GM19328 (cell line): ENCODE measurements at regions not wholly inside any gene's neighbourhood (a gene's known extent, or its start where the extent isn't known, plus 50 kb on each side); places are given as distances from the start of the nearest gene placed in this dataset.
"Not testable (repeated sequence)": the region's sequence is repeated elsewhere in the genome, so short reads cannot be mapped to it uniquely, and the experiment has no call there.

Experiments
- ATAC-seq: cut with Tn5 transposase; IDR thresholded peaks from one replicate; pipeline ENCODE4 v1.9.1; 2021; ENCODE audit warnings: mild to moderate bottlenecking, moderate library complexity; ENCODE audit not compliant: unreplicated experiment

DNA sequence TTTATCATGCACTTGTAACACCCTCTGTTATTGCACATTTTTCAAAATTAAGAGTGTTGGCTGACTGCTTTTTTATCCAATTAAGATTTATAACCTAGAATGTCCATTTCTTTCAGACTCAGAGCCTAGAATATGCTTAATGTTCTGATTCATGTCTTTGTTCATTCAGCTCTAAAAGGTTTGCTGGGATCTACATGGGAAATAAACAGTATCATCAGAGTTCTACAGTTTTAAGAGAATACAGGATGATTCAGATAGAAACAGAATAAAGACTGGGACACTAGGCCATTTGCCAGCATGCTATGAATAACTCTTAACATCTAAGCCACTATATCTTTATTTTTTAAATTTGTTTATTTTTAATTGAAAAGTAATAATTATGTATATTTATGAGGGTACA is 713.7 kb upstream of the CHAC2 start:
- no peak for ATAC-seq

DNA sequence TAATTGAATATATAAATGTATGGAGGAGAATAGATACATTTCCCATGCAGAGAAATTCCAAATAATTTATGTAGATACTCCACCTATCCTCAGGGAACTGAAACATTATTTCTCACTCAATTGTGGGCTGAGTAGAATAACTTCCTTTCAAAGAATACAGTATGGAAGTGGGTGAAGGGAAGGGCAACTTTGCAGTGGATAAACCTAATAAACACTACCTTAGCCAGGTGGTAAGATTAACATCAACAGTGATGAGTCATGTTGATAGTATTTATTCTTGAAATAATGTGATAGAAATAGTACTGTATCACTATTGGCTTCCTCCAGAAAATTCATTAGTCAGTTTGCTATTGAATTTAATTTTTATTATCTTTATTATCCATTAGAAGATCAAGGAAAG is 716.4 kb upstream of the CHAC2 start:
- ATAC-seq: no peak

DNA sequence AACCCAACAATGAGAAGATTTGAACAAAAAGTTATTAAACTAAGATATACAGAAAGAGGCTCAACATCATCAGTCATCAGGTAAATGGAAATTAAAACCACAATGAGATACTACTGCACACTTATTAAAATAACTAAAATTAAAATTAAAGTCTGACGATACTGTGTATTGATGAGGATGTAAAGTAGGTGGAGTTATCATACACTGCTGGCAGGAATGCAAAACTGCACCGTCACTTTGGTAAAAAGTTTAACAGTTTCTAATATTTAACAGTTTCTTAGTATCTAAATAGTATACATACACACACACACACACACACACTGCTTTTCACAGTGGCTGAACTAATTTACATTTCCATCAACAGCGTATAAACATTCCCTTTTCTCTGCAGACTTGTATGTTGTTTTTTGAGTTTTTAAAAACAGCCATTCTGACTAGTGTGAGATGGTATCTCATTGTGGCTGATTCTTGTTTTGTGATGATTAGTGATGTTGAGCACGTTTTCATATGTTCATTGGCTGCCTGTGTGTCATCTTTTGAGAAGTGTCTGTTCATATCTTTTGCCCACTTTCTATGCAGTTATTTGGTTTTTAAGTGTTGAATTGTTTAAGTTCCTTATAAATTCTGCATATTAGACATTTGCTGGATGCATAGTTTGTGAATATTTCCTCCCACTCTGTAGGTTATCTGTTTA is 726.9 kb upstream of the CHAC2 start:
- no peak for ATAC-seq

DNA sequence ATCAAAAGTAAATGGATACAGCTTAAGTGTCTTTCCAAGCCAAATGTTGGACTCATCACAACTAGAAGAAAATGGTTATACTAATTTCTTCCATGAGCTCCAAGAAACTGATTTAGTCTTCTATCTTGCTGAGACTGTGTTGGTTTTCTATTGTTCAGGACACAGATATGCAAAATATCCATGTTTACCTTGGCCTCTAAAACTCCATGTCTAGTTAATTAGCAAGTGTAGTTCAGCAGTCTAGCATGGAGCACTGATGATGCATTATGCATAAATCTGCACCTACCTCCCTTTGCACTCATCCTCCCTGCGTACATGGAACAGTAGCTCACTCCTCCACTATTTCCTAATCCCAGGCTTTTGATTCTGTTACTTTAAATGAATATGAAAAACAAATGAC is 731.4 kb upstream of the CHAC2 start:
- ATAC-seq: no peak

DNA sequence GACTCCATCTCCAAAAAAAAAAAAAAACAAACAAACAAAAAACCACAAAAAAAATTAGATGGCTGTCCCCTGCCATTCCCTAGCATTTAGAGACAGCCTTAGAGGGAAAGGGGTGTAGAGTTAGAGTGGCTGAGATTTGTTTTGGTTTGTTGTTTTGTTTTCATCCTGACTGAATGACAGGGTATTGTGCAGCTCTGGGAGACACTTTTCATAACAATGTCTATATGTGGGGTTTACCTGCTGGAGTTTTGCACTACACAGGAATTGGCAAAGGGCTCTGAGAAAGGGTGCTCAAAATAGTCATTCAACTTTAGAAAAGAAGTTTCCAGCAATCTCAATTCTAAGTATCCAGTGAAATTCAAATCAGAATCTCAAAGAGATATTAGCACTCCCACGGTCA is 732.5 kb upstream of the CHAC2 start:
- ATAC-seq: no peak

DNA sequence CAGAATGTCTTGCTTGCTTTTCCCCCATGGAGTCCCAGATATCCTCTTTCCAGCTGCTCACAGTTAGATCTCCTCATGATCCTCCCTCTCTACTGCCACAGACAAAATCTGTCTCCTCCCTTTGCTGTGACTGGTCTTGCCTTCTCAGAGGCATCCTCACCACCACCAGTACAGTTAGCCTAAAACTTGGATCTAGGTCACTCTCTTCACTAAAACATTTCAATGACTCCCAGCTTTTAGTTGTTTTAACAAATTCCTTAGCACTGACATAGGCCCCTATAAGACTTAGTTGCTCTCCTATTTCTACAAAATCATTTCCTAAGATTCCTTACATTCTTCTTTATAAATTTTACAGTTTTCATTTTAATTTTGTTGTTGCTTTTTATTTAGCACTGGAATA is 734.2 kb upstream of the CHAC2 start:
- ATAC-seq: no peak

DNA sequence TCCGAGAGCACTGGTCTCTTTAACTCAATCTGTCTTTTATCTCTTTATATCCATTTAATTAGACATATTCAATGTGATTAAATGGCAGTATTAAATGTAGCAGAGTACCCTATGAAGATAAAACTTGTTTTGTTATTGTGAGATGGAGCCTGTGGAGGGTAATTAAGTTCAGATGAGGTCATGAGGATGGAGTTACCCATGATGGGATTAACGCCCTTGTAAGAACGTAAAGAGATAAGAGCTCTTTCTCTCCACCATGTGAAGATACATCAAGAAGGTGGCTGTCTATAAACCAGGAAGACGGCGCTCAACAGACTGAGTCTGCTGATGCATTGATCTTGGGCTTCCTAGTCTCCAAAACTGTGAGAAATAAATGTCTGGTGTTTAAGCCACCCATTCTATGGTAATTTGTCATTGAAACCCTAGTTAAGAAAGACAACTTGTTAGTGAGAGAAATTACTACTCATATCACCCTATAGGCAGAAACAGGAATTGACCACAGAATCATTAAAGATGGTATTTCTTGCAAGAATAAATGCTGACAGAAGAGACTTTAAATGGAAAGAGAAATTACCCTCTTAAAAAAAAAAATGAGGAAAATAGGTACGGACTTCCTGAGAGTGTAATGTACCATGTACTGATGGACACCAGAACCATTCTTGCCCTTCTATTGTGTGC is 738.7 kb upstream of the CHAC2 start:
- ATAC-seq: no peak

DNA sequence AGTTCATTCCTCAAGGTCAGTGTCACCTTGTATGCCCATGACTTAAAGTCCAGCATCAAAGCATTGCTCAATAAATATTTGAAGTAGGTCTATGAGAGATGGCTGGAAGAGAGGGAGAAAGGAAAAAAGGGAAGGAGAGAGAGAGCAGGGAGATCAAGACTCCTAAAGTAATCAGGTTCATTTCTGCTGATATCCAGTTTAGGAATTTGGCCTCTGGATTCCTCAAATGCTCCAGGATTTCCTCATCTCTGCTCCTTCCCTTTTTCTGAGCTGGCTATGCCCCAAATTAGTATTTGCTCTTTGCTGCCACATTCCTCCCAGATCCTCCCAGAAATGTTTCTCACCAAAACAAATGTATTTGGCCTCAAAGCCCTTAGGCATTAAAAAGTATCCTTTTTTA is 739.4 kb upstream of the CHAC2 start:
- ATAC-seq: no peak

DNA sequence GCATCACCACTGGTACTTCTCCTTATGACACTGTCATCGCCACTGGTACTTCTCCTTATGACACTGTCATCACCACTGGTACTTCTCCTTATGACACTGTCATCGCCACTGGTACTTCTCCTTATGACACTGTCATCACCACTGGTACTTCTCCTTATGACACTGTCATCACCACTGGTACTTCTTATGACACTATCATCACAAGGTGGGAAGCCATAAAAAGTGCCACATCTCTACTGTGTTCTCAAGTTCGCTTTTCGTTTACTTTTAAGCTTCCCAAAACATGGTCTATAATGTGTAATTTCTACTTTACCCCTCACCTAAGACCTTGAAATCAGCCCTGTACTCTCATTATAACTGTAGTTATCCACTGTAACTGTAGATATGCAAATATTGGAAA is 745.4 kb upstream of the CHAC2 start:
- ATAC-seq: not testable (repeated sequence)

DNA sequence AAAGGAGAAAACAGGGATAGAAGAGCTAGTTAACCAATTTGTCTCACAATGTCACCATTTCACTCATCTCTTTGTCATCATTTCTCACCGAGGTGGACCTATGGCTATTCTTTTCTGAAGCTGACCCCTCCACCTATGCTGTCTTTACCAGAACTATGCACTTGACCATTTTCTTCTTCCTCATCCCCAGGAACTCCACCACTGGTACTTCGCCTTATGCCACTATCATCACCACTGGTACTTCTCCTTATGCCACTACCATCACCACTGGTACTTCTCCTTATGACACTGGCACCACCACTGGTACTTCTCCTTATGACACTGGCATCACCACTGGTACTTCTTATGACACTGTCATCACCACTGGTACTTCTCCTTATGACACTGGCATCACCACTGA is 745.8 kb upstream of the CHAC2 start:
- no peak for ATAC-seq

DNA sequence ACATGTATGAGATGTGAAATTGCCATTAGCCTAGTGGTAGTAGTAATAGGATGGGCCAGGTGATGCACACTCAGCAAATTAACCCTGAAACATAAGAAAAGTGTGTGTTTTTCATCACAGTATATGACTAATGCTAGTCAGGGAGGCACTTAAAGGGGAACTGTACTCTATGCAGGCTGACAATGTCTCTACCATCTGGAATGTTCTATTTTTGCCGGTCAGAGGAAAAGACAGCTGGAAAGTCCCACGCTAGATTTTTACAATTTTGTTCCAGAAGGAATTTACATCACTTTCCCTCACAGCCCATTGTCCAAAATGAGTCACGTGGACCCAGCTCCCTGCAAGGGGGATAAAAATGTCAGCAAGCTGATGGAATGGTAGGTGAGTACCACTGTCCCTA is 746.3 kb upstream of the CHAC2 start:
- ATAC-seq: no peak

DNA sequence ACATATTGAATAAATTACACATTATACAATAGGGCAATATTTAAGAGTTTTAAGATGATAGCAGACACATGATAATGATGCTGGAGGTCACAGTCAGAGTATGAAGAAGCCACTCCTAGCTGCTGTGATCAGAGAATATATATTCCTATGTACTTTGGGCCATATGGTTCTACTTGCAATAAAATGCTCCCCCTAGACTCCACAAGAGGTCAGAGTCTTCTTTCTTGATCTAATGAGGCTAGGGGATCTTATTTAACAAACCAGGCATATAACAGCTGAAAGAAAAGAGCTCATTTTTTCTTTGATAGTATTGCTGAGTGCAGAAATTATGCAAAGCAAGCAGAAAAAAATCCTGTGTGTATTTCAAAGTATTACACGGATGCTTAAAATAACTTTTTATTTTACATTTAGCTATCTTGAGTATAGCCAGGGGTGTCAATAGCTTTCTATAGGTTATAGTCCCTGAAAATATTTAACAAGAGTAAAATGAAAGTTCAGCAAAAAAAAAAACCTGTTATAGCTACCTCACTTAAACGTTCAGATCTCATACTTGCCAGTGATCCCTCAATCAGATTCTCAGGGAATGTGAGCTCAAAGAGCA is 748.7 kb upstream of the CHAC2 start:
- ATAC-seq: no peak

DNA sequence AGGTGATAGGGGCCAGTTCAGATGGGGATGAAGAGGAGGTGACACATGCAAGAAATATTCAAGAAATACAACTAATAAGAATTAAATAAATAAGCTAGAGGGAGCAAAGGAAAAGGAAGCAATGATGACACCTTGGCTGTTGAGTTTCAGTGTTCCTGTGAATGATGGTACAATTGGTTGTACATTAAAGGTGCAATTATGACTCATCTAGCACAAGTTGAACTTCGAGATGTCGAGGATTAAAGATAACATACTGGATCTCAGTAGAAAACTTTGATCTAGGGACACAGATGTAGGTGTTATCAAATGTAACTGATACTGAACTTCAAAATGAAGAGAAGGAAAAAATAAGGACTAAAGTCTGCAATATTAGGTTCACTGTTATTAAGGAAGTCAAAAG is 760.6 kb upstream of the CHAC2 start:
- ATAC-seq: no peak

DNA sequence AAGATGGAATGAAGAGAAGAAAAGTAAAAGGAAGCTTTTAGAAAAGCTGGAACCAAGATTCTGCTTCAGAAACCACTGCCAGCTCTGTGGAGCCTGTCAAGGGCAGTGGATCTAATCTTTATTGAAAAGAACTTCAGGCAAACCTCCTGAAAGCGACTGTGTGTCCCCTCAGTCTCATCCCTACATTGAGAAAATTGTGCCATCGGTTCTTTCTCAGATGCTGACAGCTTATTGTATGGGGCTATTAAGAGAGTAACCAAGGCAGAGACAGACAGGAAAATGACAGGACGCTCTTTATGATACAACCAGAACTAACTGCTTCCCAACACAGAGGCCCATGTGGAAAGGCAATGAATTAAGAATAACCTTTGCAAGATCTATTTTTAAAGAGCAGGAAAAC is 763.2 kb upstream of the CHAC2 start:
- ATAC-seq: no peak

DNA sequence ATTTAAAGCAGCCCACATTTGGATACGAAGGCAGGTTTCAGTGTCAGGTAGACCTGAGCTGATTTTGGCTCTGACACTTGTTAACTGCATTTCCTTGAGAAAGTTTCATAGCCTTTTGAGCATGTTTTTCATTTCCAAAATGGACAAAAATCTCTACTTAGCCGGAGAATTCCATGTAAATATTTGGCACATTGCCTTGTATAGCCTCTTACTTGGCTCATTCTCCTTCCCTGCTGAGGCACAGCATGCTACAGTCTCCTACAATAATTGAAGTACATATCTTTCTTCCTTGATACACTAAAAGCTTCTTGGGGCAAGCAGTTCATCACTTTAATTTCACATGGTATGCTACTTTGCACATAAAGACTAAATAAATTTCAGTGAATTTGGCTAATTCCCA is 772.2 kb upstream of the CHAC2 start:
- no peak for ATAC-seq

DNA sequence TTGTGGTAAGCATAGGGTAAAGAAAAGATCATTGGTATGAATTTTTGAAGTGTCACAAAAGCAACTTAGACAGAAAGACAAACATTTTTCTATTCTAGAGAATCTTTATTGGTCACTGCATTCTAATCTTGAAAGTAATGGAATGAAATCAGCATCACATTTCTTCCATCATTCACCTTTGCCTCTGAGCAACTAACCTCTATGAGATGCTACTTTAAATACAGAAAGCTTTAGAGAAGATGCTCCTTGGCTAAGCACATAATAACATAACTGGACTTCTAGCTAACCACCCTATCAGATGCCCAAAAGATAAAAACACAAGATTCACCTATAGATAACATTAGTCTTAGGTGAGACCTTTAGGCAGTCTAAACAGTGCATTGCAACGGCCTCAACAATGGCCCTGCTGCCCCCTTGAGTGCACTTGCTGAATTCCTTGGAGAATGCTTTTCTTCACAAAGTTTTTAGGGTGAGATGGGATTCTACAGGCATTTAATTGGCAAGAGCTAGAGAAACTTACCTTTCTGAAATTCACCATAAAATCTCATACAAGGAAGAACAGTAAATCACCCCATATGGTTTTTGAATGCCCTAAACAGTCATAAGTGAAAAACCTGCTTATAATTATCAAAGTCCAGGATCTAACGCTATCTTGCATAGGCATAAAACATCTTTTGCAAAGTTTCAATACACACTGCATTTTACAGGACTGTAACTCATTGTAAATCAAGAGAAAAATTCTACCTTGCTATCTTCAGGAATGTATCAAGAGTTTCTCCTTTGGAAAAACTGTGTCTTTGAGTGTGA is 791.3 kb upstream of the CHAC2 start:
- no peak for ATAC-seq

DNA sequence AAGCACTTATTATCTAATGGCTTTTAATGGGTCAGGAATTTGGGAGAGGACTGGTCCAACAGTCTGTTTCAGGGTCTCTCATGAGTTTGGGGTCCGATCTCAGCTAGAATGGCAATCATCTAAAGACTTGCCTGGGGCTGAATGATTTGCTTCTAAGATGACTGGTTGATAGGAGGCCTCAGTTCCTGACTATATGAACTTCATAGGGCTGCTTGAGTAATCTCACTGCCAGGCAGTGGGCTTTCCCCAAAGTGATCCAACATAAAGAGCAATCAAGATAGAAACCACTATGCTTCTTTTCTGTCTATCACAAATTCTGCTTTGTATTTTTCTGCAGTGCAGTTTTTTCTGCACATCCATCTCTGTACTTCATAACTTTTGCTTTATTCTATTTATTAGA is 793.5 kb upstream of the CHAC2 start:
- no peak for ATAC-seq

DNA sequence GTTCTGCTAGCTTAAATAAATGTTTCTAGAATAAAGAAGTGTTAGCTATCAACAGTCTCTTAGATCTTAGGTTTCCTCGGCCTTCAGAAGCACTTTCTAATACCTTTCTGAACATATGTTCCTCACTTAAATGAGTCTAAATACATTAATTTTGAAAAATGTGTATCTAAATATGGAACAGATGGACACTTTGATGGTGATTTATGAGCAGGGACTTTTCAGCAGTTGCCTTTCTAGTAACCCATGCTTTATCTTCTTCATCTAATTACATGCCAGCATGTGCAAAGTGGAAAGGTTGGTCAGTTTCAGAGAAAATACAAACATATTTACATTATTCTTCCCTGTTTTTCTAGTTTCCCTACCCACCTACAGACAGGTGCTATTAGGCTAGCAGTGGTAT is 797.0 kb upstream of the CHAC2 start:
- no peak for ATAC-seq

DNA sequence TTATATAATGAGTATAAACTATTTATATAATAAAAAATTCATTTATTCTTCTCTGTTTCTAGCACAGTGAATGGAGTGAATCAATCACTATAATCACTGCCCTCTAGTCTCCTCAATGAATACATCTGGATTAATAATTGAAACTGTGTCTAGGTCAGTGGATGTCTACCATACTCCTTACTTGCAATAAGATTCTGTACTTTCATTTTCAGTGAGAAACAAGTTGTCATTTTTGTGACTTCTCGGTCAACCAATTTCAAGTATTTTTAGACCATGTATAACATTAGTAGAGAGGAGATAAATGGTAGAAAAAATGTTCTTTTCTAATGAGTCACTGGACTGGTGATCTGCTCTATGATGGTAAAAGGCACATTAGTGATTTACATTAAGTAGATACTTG is 799.6 kb upstream of the CHAC2 start:
- no peak for ATAC-seq

DNA sequence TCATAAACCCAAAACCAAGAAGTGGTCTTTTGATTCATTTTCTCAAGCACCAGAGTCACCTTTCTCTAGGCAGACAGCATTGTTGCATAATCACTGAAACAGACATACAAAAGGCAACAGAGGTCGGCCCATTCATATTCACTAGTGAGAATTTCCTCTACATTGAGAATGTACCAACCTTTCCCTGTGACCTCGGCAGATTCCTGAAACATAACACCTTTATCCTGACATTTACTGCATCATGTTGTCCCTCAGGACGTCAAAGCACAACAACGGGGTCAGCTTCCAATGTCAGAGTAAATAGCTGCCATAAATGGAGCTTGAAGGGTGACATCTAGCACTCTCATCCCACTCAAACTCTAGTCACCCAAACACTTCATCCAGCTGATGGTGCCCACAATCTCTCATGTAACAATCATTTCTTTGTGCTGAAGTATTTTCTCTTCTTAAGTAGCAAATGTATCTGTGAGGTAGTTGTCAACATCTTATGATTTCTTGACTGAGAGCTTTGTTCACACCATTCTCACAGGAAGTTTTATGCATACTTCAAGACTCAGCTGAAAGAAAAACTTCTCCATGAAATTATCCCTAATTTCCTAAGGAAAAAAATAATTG is 802.6 kb upstream of the CHAC2 start:
- no peak for ATAC-seq

DNA sequence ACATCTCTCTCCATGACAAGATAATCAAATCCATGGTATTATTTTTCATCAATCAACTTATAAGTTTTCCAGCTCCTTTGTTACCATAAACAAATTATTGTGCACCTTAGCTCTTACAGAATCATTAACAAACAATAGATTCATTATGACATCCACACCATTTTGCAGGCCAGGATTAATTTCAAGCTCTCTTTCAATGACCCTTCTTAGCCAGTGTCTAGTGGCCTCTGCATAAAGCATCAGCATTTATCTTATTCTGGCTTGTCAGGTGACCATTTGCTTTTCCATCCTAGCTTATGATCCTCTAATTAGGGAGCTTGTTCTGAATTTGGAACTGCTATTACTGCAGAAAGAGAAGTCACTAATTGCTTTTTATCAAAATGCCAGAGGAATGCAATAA is 806.2 kb upstream of the CHAC2 start:
- no peak for ATAC-seq
